Psoas muscle (tissue), 7 donors: ENCODE measurements at regions not wholly inside any gene's neighbourhood (a gene's known extent, or its start where the extent isn't known, plus 50 kb on each side); places are given as distances from the start of the nearest gene placed in this dataset.

Source experiments
- ATAC-seq, 4 donors: fragments of 200-7000 bp; cut with Tn5 transposase; one replicate each; pipeline ENCODE4 v1.9.1; 2020; ENCODE audit warnings: moderate library complexity in 3 of 4, mild to moderate bottlenecking in 2 of 4
- DNase-seq, 2 donors: peaks; one replicate each; pipeline ENCODE4 v3.0.0-alpha.2; 2020
- H3K27ac ChIP-seq: fragments of 200-600 bp; one replicate; pipeline ENCODE4 v1.8.0; 2022
- H3K27me3 ChIP-seq, 3 donors: fragments of 200-600 bp in 1 of 3; one replicate each; pipeline versions ENCODE4 v1.6.1 to v1.8.0; 2013 to 2022; ENCODE audit warnings: low read length in 2 of 3, mild to moderate bottlenecking in 2 of 3, moderate library complexity in 1 of 3; ENCODE audit not compliant: insufficient read depth in 3 of 3
- H3K36me3 ChIP-seq, 2 donors: fragments of 200-600 bp in 1 of 2; one replicate each; pipeline versions ENCODE4 v1.6.1 to v1.8.0; 2013 to 2022; ENCODE audit warnings: low read depth in 1 of 2, mild to moderate bottlenecking in 1 of 2, moderate library complexity in 1 of 2; ENCODE audit not compliant: insufficient read depth in 1 of 2
- H3K4me1 ChIP-seq: fragments of 200-600 bp; one replicate; pipeline ENCODE4 v1.8.0; 2022
- H3K4me3 ChIP-seq: fragments of 200-600 bp; one replicate; pipeline ENCODE4 v1.8.0; 2022; ENCODE audit warnings: mild to moderate bottlenecking
- H3K9me3 ChIP-seq: fragments of 200-600 bp; one replicate; pipeline ENCODE4 v1.8.0; 2022
- WGBS, 3 donors: extraction: QIAGEN DNeasy Blood & Tissue Kit; methylation state at CpG; one replicate each; pipeline versions ENCODE4 v1.1.6 to v1.1.7; 2013; 5-methylcytosine and 5-hydroxymethylcytosine counted together
- intact Hi-C, 2 donors: fragments of 100-400 bp; cut with DNase I; formaldehyde crosslinking; loops; one replicate each; pipeline versions ENCODE4 v1.11.0 to v1.14.2; 2022
- TF ChIP-seq, protein P1 (sequence below): fragments of 200-600 bp; IDR thresholded peaks from one replicate; pipeline ENCODE4 v1.8.0; 2022; ENCODE audit warnings: antibody characterized with exemption
- donor health status: healthy with polysubstance abuse.
- donor health status: DM: no; HTN: no; CAD: no; lungs with moderate emphysema.
- donor health status: Bipolar disorder and iron deficiency.
- donor health status: healthy.
- donor health status: DM: yes; HTN: yes; CAD: no.
- donor health status: DM: no; HTN: no; CAD: no.
- donor health status: DM: yes; HTN: yes; CAD: no.

GRCh38 chr6:140671926-140672325 lies 1297.5 kb upstream of the CITED2 start:
- H3K4me3 ChIP-seq = no peak overlapping the region
- intact Hi-C loops = no loop called here
- no peaks in the 10 kb centered on the region for H3K27me3 ChIP-seq
- H3K9me3 ChIP-seq = peaks cover 6% of the 10 kb centered on the region
- TF ChIP-seq, protein P1, sequence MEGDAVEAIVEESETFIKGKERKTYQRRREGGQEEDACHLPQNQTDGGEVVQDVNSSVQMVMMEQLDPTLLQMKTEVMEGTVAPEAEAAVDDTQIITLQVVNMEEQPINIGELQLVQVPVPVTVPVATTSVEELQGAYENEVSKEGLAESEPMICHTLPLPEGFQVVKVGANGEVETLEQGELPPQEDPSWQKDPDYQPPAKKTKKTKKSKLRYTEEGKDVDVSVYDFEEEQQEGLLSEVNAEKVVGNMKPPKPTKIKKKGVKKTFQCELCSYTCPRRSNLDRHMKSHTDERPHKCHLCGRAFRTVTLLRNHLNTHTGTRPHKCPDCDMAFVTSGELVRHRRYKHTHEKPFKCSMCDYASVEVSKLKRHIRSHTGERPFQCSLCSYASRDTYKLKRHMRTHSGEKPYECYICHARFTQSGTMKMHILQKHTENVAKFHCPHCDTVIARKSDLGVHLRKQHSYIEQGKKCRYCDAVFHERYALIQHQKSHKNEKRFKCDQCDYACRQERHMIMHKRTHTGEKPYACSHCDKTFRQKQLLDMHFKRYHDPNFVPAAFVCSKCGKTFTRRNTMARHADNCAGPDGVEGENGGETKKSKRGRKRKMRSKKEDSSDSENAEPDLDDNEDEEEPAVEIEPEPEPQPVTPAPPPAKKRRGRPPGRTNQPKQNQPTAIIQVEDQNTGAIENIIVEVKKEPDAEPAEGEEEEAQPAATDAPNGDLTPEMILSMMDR = no peak
- no peak for ATAC-seq
- no peaks in the 10 kb centered on the region for H3K36me3 ChIP-seq
- WGBS, 3 donors = 77 to 87% (median 78%) methylated on average over 2 of the region's 2 CpGs
- DNase-seq = no peak
- H3K4me1 ChIP-seq = no peaks in the 10 kb centered on the region
- H3K27ac ChIP-seq = no peak overlapping the region

DNA sequence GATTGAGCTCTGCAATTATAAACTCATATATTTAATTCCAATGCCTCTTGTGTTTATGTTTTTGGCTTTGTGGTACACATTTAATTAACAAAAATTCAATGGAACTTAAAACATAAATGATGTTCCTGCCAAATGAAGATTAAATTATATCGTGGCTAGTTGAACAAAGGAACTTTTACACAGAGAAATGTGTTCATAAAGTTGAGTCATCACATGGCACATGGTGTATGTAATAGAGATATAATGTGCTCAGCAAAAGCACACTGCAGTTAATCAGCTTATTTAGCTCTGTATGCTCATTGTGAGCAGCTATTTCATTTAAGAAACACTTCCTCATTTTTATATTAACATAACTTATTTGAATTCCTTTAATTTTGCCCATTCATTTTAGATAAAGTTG lies 1295.6 kb upstream of the CITED2 start:
- ATAC-seq = no peak
- WGBS, 3 donors = 19 to 27% (median 23%) methylated on average over 1 of the region's 1 CpG
- TF ChIP-seq, protein P1 = no peak
- H3K27ac ChIP-seq = no peak overlapping the region
- no peaks in the 10 kb centered on the region for H3K4me1 ChIP-seq
- no peaks in the 10 kb centered on the region for H3K27me3 ChIP-seq
- DNase-seq = no peak
- intact Hi-C loops = no loop called here
- H3K9me3 ChIP-seq = peaks cover 1% of the 10 kb centered on the region
- no peak overlapping the region for H3K4me3 ChIP-seq
- no peaks in the 10 kb centered on the region for H3K36me3 ChIP-seq

DNA sequence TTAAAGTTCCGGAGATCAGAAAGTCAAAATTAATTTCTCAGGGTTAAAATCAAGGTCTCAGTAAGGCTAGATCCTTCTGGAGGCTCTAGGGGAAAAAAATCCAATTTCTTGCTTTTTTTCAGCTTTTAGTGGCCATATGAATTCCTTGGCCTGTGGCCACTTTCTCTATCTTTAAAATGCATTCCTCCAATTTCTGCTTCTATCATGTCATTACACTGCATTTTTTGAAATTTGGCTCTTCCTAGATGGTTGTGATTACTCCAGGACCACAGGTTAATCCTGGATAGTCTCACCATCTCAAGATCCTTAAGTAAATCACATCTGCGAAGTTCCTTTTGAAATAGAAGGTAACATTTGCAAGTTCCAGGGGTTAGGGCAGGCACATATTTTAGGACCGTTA lies 1294.9 kb upstream of the CITED2 start:
- ATAC-seq (no peak), DNase-seq (no peak)
- H3K4me1 ChIP-seq = no peaks in the 10 kb centered on the region
- no peaks in the 10 kb centered on the region for H3K36me3 ChIP-seq
- no peak overlapping the region for H3K4me3 ChIP-seq
- no peaks in the 10 kb centered on the region for H3K9me3 ChIP-seq
- TF ChIP-seq, protein P1 = no peak
- H3K27me3 ChIP-seq = no peaks in the 10 kb centered on the region
- intact Hi-C loops = no loop called here
- WGBS, 3 donors = 79 to 80% (median 79%) methylated on average over 3 of the region's 3 CpGs
- H3K27ac ChIP-seq = no peak overlapping the region

GRCh38 chr6:140663772-140664171 lies 1289.3 kb upstream of the CITED2 start:
- no peaks in the 10 kb centered on the region for H3K36me3 ChIP-seq

GRCh38 chr6:140663094-140663493 lies 1288.6 kb upstream of the CITED2 start:
- ATAC-seq (no peak), DNase-seq (no peak)
- intact Hi-C loops = no loop called here
- no peaks in the 10 kb centered on the region for H3K27me3 ChIP-seq
- TF ChIP-seq, protein P1 = no peak
- H3K36me3 ChIP-seq = no peaks in the 10 kb centered on the region
- H3K4me3 ChIP-seq = no peak overlapping the region
- WGBS, 3 donors = 89 to 98% (median 95%) methylated on average over 2 of the region's 2 CpGs
- no peaks in the 10 kb centered on the region for H3K4me1 ChIP-seq
- H3K27ac ChIP-seq = no peak overlapping the region
- no peaks in the 10 kb centered on the region for H3K9me3 ChIP-seq

More at GRCh38 chr6:140663772-140664171, 1289.3 kb upstream of the CITED2 start:
- TF ChIP-seq, protein P1 = no peak
- no peaks in the 10 kb centered on the region for H3K4me1 ChIP-seq
- ATAC-seq (no peak), DNase-seq (no peak)
- H3K27ac ChIP-seq = no peak overlapping the region
- H3K4me3 ChIP-seq = no peak overlapping the region
- no peaks in the 10 kb centered on the region for H3K9me3 ChIP-seq
- H3K27me3 ChIP-seq = no peaks in the 10 kb centered on the region
- WGBS, 3 donors = 97 to 99% (median 97%) methylated on average over 2 of the region's 2 CpGs
- intact Hi-C loops = no loop called here
